Colonic mucosa (tissue), 4 donors: ENCODE measurements at regions not wholly inside any gene's neighbourhood (a gene's known extent, or its start where the extent isn't known, plus 50 kb on each side); places are given as distances from the start of the nearest gene placed in this dataset.

ENCODE experiments used
- DNase-seq: peaks from one replicate; pipeline ENCODE4 v3.0.0-alpha.2; 2020
- H3K27ac ChIP-seq: fragments of 200-600 bp; one replicate; pipeline ENCODE4 v1.8.0; 2021
- H3K27me3 ChIP-seq: fragments of 200-600 bp; one replicate; pipeline ENCODE4 v1.8.0; 2021
- H3K36me3 ChIP-seq: fragments of 200-600 bp; one replicate; pipeline ENCODE4 v1.8.0; 2021
- H3K4me1 ChIP-seq: fragments of 200-600 bp; one replicate; pipeline ENCODE4 v1.8.0; 2021; ENCODE audit warnings: mild to moderate bottlenecking
- H3K4me3 ChIP-seq: fragments of 200-600 bp; one replicate; pipeline ENCODE4 v1.8.0; 2021
- H3K9ac ChIP-seq, 2 donors: one replicate each; pipeline ENCODE4 v1.7.0; 2013; ENCODE audit warnings: control low read depth in 2 of 2, low read depth in 2 of 2, low read length in 2 of 2
- H3K9me3 ChIP-seq: fragments of 200-600 bp; one replicate; pipeline ENCODE4 v1.8.0; 2021
- CTCF ChIP-seq: fragments of 200-600 bp; IDR thresholded peaks from one replicate; pipeline ENCODE4 v1.8.0; 2022; ENCODE audit warnings: antibody characterized with exemption, mild to moderate bottlenecking
- intact Hi-C: fragments of 100-400 bp; cut with DNase I; formaldehyde crosslinking; loops from one replicate; pipeline ENCODE4 v1.14.1; 2022
- donor health status: healthy.
- donor health status: DM: no; HTN: no; CAD: no.
- donor health status: DM: no; HTN: no; CAD: no.

- no peak overlapping the region for H3K27ac ChIP-seq
- no peaks in the 10 kb centered on the region for H3K9me3 ChIP-seq
- TF ChIP-seq CTCF: no peak
- no peaks in the 10 kb centered on the region for H3K27me3 ChIP-seq
- DNase-seq: no peak
- H3K4me3 ChIP-seq: no peak overlapping the region
- no peaks in the 10 kb centered on the region for H3K36me3 ChIP-seq
- intact Hi-C loops: no loop called here
- no peak overlapping the region for H3K9ac ChIP-seq
- H3K4me1 ChIP-seq: no peaks in the 10 kb centered on the region
These were observed 328.9 kb upstream of the SLC10A2 start for GRCh38 chr13:103395139-103395538.

- no peak for DNase-seq
- H3K9ac ChIP-seq: no peak overlapping the region
- TF ChIP-seq CTCF: no peak
- no peaks in the 10 kb centered on the region for H3K4me1 ChIP-seq
- H3K27ac ChIP-seq: no peak overlapping the region
- H3K9me3 ChIP-seq: no peaks in the 10 kb centered on the region
- intact Hi-C loops: no loop called here
- no peak overlapping the region for H3K4me3 ChIP-seq
- no peaks in the 10 kb centered on the region for H3K36me3 ChIP-seq
- H3K27me3 ChIP-seq: no peaks in the 10 kb centered on the region
These were observed 328.4 kb upstream of the SLC10A2 start for GRCh38 chr13:103394618-103395017.

GRCh38 chr13:103391936-103392335 is 325.7 kb upstream of the SLC10A2 start:
- H3K9ac ChIP-seq: no peak overlapping the region
- no peaks in the 10 kb centered on the region for H3K36me3 ChIP-seq
- TF ChIP-seq CTCF: no peak
- H3K4me3 ChIP-seq: no peak overlapping the region
- H3K9me3 ChIP-seq: no peaks in the 10 kb centered on the region
- no peak overlapping the region for H3K27ac ChIP-seq
- DNase-seq: no peak
- H3K27me3 ChIP-seq: no peaks in the 10 kb centered on the region
- intact Hi-C loops: no loop called here
- H3K4me1 ChIP-seq: no peaks in the 10 kb centered on the region

- H3K27me3 ChIP-seq: no peaks in the 10 kb centered on the region
- H3K4me3 ChIP-seq: no peak overlapping the region
- no peak overlapping the region for H3K9ac ChIP-seq
- intact Hi-C loops: no loop called here
- H3K9me3 ChIP-seq: no peaks in the 10 kb centered on the region
- H3K36me3 ChIP-seq: no peaks in the 10 kb centered on the region
- no peaks in the 10 kb centered on the region for H3K4me1 ChIP-seq
- H3K27ac ChIP-seq: no peak overlapping the region
- TF ChIP-seq CTCF: no peak
- no peak for DNase-seq
These were observed 322.6 kb upstream of the SLC10A2 start for GRCh38 chr13:103388839-103389238.

- Histone ChIP-seq H3K4me1 (no peaks in the 10 kb centered on the region), H3K36me3 (no peaks in the 10 kb centered on the region), H3K4me3 (no peak overlapping the region), H3K9me3 (no peaks in the 10 kb centered on the region), H3K9ac (no peak overlapping the region), H3K27me3 (no peaks in the 10 kb centered on the region), H3K27ac (no peak overlapping the region)
- no peak for DNase-seq
- intact Hi-C loops: no loop called here
- TF ChIP-seq CTCF: no peak
These were observed 320.1 kb upstream of the SLC10A2 start for GRCh38 chr13:103386341-103386740.

- TF ChIP-seq CTCF: no peak
- Histone ChIP-seq H3K4me1 (no peaks in the 10 kb centered on the region), H3K4me3 (no peak overlapping the region), H3K27ac (no peak overlapping the region), H3K9me3 (no peaks in the 10 kb centered on the region), H3K36me3 (no peaks in the 10 kb centered on the region), H3K27me3 (no peaks in the 10 kb centered on the region), H3K9ac (no peak overlapping the region)
- intact Hi-C loops: no loop called here
- no peak for DNase-seq
These were observed 307.7 kb upstream of the SLC10A2 start for GRCh38 chr13:103373916-103374315.
